ENCODE measurements at regions not wholly inside any gene's neighbourhood (a gene's known extent, or its start where the extent isn't known, plus 50 kb on each side); places are given as distances from the start of the nearest gene placed in this dataset.

DNA sequence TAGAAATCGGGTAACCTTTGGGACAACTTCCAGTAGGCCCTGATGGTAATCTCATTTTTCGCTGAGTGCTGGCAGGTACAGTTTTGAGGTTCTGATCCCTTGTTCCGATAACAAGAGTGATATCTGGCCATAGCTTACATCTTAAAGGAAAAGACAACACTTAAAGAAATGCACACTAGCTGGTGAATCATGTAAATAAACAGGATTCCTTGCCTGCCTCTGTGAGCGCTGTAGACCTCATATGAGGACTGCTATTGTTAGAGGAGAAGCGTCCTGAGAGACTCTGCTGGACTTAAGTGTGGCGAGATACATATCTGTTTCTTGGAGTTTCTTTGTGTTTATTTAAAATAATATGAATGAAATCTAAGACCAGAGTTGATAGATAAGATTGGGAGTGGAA is 149.3 kb upstream of the SLC4A4 start:
- Mint-ChIP-seq H3K27ac (no peak overlapping the region), H3K4me3 (no peak overlapping the region), H3K27me3 (peaks cover 54% of the 10 kb centered on the region), H3K4me1 (peaks cover 21% of the 10 kb centered on the region), H3K36me3 (ENCODE audit: low read depth) (no peaks in the 10 kb centered on the region), H3K9me3 (no peaks in the 10 kb centered on the region)
- ChIA-PET CTCF (no interaction called here), POLR2A (no interaction called here)
- no peak for DNase-seq
- intact Hi-C loops (cut with micrococcal nuclease): loop anchor here (10.0 kb wide), 2 partner anchors 195 to 355 kb away; partner anchors contain the start of genes DCK and GRSF1
- no peak for ATAC-seq (ENCODE audit: low read depth)
- TF ChIP-seq, protein P1, sequence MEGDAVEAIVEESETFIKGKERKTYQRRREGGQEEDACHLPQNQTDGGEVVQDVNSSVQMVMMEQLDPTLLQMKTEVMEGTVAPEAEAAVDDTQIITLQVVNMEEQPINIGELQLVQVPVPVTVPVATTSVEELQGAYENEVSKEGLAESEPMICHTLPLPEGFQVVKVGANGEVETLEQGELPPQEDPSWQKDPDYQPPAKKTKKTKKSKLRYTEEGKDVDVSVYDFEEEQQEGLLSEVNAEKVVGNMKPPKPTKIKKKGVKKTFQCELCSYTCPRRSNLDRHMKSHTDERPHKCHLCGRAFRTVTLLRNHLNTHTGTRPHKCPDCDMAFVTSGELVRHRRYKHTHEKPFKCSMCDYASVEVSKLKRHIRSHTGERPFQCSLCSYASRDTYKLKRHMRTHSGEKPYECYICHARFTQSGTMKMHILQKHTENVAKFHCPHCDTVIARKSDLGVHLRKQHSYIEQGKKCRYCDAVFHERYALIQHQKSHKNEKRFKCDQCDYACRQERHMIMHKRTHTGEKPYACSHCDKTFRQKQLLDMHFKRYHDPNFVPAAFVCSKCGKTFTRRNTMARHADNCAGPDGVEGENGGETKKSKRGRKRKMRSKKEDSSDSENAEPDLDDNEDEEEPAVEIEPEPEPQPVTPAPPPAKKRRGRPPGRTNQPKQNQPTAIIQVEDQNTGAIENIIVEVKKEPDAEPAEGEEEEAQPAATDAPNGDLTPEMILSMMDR (IDR thresholded peaks at IDR 0.05): no peak

DNA sequence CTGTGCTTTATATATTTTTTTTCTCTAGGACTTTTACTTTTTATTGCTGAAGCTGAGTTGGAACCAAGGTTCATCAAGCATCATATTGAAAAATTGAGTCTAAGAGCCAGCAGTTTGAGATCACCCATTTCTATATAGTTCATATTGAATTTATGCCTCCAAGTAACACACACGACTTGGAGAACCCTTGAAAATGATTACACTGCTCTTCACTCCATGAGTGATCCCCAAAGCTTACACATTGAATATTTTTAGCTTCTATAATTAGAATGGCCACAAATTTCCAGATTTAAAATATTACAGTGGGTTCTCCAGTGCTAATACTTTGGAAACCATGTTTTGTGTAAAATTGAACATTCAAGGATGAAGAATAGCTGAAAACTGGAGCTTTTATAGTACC is 144.4 kb upstream of the SLC4A4 start:
- ChIA-PET POLR2A (no interaction called here), CTCF (interaction anchor here (1.3 to 1.9 kb wide), 2 partner anchors 10 to 11 kb away, joined by 3 to 8 read pairs; no protein-coding TSS in a partner anchor)
- no peak for ATAC-seq (ENCODE audit: low read depth)
- Mint-ChIP-seq H3K4me3 (no peak overlapping the region), H3K27ac (no peak overlapping the region), H3K36me3 (ENCODE audit: low read depth) (no peaks in the 10 kb centered on the region), H3K27me3 (peaks cover 32% of the 10 kb centered on the region), H3K4me1 (peaks cover under 1% of the 10 kb centered on the region), H3K9me3 (no peaks in the 10 kb centered on the region)
- TF ChIP-seq, protein P1 (IDR thresholded peaks at IDR 0.05): no peak
- DNase-seq: no peak
- intact Hi-C loops (cut with micrococcal nuclease): no loop called here

DNA sequence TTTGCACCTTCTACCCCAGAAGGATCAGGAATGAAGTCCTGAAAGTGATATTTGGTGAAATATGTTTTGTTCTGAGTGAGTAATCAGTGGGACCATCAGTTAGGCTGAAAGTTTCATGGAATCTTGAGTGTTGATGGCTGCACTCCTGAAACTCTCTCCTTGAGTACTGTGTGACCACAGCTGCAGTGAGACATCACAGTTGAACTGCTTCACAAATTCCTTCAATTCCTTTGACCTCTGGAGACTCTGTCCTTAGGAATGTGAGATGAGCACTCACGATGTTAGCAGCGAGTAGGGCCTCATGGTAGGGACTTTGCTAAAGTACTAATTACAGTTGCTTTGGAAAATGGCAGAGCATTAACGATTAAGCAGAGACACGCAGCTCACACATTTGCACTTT is 142.9 kb upstream of the SLC4A4 start:
- H3K27me3 Mint-ChIP-seq: peaks cover 21% of the 10 kb centered on the region
- H3K9me3 Mint-ChIP-seq: no peaks in the 10 kb centered on the region
- no peak overlapping the region for H3K27ac Mint-ChIP-seq
- no peaks in the 10 kb centered on the region for H3K36me3 Mint-ChIP-seq (ENCODE audit: low read depth)
- intact Hi-C loops (cut with micrococcal nuclease): no loop called here
- CTCF ChIA-PET: no interaction called here
- no peak for DNase-seq
- TF ChIP-seq, protein P1 (IDR thresholded peaks at IDR 0.05): no peak
- no peaks in the 10 kb centered on the region for H3K4me1 Mint-ChIP-seq
- POLR2A ChIA-PET: no interaction called here
- ATAC-seq (ENCODE audit: low read depth): no peak
- no peak overlapping the region for H3K4me3 Mint-ChIP-seq

- no peak for ATAC-seq (ENCODE audit: low read depth)
- POLR2A ChIA-PET: no interaction called here
- Mint-ChIP-seq H3K9me3 (no peaks in the 10 kb centered on the region), H3K27ac (no peak overlapping the region), H3K4me3 (no peak overlapping the region), H3K27me3 (peaks cover 9% of the 10 kb centered on the region), H3K4me1 (no peaks in the 10 kb centered on the region), H3K36me3 (ENCODE audit: low read depth) (no peaks in the 10 kb centered on the region)
- CTCF ChIA-PET: no interaction called here
- TF ChIP-seq, protein P1 (IDR thresholded peaks at IDR 0.05): no peak
- DNase-seq: no peak
- intact Hi-C loops (cut with micrococcal nuclease): no loop called here
These were observed 139.9 kb upstream of the SLC4A4 start for GRCh38 chr4:71198958-71199357.

- POLR2A ChIA-PET: no interaction called here
These were observed 137.8 kb upstream of the SLC4A4 start for GRCh38 chr4:71201057-71201456.

More at GRCh38 chr4:71201057-71201456, 137.8 kb upstream of the SLC4A4 start:
- intact Hi-C loops (cut with micrococcal nuclease): no loop called here
- H3K27me3 Mint-ChIP-seq: peaks cover 3% of the 10 kb centered on the region
- H3K36me3 Mint-ChIP-seq (ENCODE audit: low read depth): no peaks in the 10 kb centered on the region
- TF ChIP-seq, protein P1 (IDR thresholded peaks at IDR 0.05): no peak
- DNase-seq (no peak), ATAC-seq (ENCODE audit: low read depth) (no peak)
- H3K9me3 Mint-ChIP-seq: no peaks in the 10 kb centered on the region
- no peak overlapping the region for H3K27ac Mint-ChIP-seq
- no peaks in the 10 kb centered on the region for H3K4me1 Mint-ChIP-seq
- no peak overlapping the region for H3K4me3 Mint-ChIP-seq
- CTCF ChIA-PET: interaction anchor here (0.9 kb wide), 1 partner anchor 18 kb away, joined by 3 read pairs; no protein-coding TSS in a partner anchor
